Left lung (tissue), 4 donors: ENCODE measurements at regions not wholly inside any gene's neighbourhood (a gene's known extent, or its start where the extent isn't known, plus 50 kb on each side); places are given as distances from the start of the nearest gene placed in this dataset.
A peak's percentile ranks its signal among the peaks of the same experiment; 100 is the strongest.

ENCODE experiments used
- ATAC-seq: fragments of 200-7000 bp; cut with Tn5 transposase; one replicate; pipeline ENCODE4 v1.9.1; 2020; ENCODE audit warnings: moderate library complexity
- DNase-seq, 4 donors: peaks; one replicate each; pipeline ENCODE4 v3.0.0-alpha.2; 2013 to 2020
- H3K27ac ChIP-seq, 2 donors: fragments of 200-600 bp; sonication (generic) in 1 of 2; one replicate each; pipeline versions ENCODE4 v1.5.0 to v1.8.0; 2020 to 2021
- H3K27me3 ChIP-seq, 2 donors: fragments of 200-600 bp; sonication (generic) in 1 of 2; one replicate each; pipeline versions ENCODE4 v1.5.0 to v1.8.0; 2020 to 2021
- H3K36me3 ChIP-seq, 2 donors: fragments of 200-600 bp; sonication (generic) in 1 of 2; one replicate each; pipeline versions ENCODE4 v1.5.0 to v1.8.0; 2020 to 2021
- H3K4me1 ChIP-seq, 2 donors: fragments of 200-600 bp; one replicate each; pipeline ENCODE4 v1.8.0; 2021
- H3K4me3 ChIP-seq, 2 donors: fragments of 200-600 bp; sonication (generic) in 1 of 2; one replicate each; pipeline versions ENCODE4 v1.5.0 to v1.8.0; 2020 to 2021; ENCODE audit warnings: mild to moderate bottlenecking in 1 of 2
- H3K9me3 ChIP-seq, 2 donors: fragments of 200-600 bp; sonication (generic) in 1 of 2; one replicate each; pipeline versions ENCODE4 v1.5.0 to v1.8.0; 2020 to 2021
- CTCF ChIP-seq, 2 donors: fragments of 200-600 bp; sonication (generic) in 1 of 2; IDR thresholded peaks; one replicate each; pipeline versions ENCODE4 v1.5.0 to v1.8.0; 2021; ENCODE audit warnings: antibody characterized with exemption in 2 of 2
- intact Hi-C, 2 donors: fragments of 100-400 bp; cut with DNase I; formaldehyde crosslinking; loops; one replicate each; pipeline versions ENCODE4 v1.11.2 to v1.14.2; 2022
- donor health status: DM: no; HTN: yes; CAD: no.
- donor health status: DM: no; HTN: no; CAD: no.

- Histone ChIP-seq H3K4me3 (peak overlapping the region in 1 of 2 donors; percentile 37), H3K36me3 (no peaks in the 10 kb centered on the region), H3K9me3 (no peaks in the 10 kb centered on the region), H3K27ac (peak overlapping the region in 1 of 2 donors; percentile 42), H3K27me3 (no peaks in the 10 kb centered on the region), H3K4me1 (no peaks in the 10 kb centered on the region)
- ATAC-seq (peak; percentile 36), DNase-seq (no peak)
- intact Hi-C loops, result no loop called here
- TF ChIP-seq CTCF (IDR thresholded peaks at IDR 0.05), result no peak
Observed at GRCh38 chr2:196361606-196362326, 190.4 kb upstream of the STK17B start.

GRCh38 chr2:196362973-196363549 lies 191.7 kb upstream of the STK17B start:
- ATAC-seq (no peak), DNase-seq (no peak)
- no peak overlapping the region for H3K4me3 ChIP-seq
- no peaks in the 10 kb centered on the region for H3K27me3 ChIP-seq
- no peaks in the 10 kb centered on the region for H3K9me3 ChIP-seq
- TF ChIP-seq CTCF (IDR thresholded peaks at IDR 0.05), result no peak
- intact Hi-C loops, result no loop called here
- H3K27ac ChIP-seq, result no peak overlapping the region
- H3K36me3 ChIP-seq, result no peaks in the 10 kb centered on the region
- H3K4me1 ChIP-seq, result no peaks in the 10 kb centered on the region

- H3K4me1 ChIP-seq, result no peaks in the 10 kb centered on the region
- H3K36me3 ChIP-seq, result no peaks in the 10 kb centered on the region
- no peak for ATAC-seq
- no peaks in the 10 kb centered on the region for H3K27me3 ChIP-seq
- H3K9me3 ChIP-seq, result peaks cover 0 to 5% of the 10 kb centered on the region in 2 donors
- H3K4me3 ChIP-seq, result no peak overlapping the region
- H3K27ac ChIP-seq, result no peak overlapping the region
- intact Hi-C loops, result no loop called here
- no peak for TF ChIP-seq CTCF (IDR thresholded peaks at IDR 0.05)
- no peak for DNase-seq
Observed at GRCh38 chr2:196365145-196365544, 193.8 kb upstream of the STK17B start.

GRCh38 chr2:196365923-196366322 lies 194.5 kb upstream of the STK17B start:
- H3K4me3 ChIP-seq, result no peak overlapping the region
- ATAC-seq (no peak), DNase-seq (no peak)
- TF ChIP-seq CTCF (IDR thresholded peaks at IDR 0.05), result no peak
- H3K36me3 ChIP-seq, result no peaks in the 10 kb centered on the region
- peaks cover 0 to 5% of the 10 kb centered on the region in 2 donors for H3K9me3 ChIP-seq
- no peak overlapping the region for H3K27ac ChIP-seq
- H3K4me1 ChIP-seq, result no peaks in the 10 kb centered on the region
- intact Hi-C loops, result no loop called here
- no peaks in the 10 kb centered on the region for H3K27me3 ChIP-seq

GRCh38 chr2:196367633-196368032 lies 196.3 kb upstream of the STK17B start:
- no peak for TF ChIP-seq CTCF (IDR thresholded peaks at IDR 0.05)
- DNase-seq, result no peak
- Histone ChIP-seq H3K4me3 (no peak overlapping the region), H3K9me3 (peaks cover 0 to 5% of the 10 kb centered on the region in 2 donors), H3K36me3 (no peaks in the 10 kb centered on the region), H3K27ac (no peak overlapping the region), H3K27me3 (no peaks in the 10 kb centered on the region), H3K4me1 (no peaks in the 10 kb centered on the region)
- intact Hi-C loops, result no loop called here
- no peak for ATAC-seq
